ENCODE measurements at regions not wholly inside any gene's neighbourhood (a gene's known extent, or its start where the extent isn't known, plus 50 kb on each side); places are given as distances from the start of the nearest gene placed in this dataset.

GRCh38 chr4:71841336-71841735 is 57.5 kb upstream of the GC start:
- no peak for DNase-seq (ENCODE audit: low read depth, low spot score)
- no peak for TF ChIP-seq CTCF (IDR thresholded peaks at IDR 0.05; ENCODE audit: low read depth, low read length)
- in situ Hi-C loops (cut with HindIII; ENCODE audit: low sequenced_read_pairs): no loop called here
- no peak overlapping the region for H3K4me3 ChIP-seq (ENCODE audit: low read depth, low read length)

GRCh38 chr4:71847300-71847699 is 63.4 kb upstream of the GC start:
- no peak for TF ChIP-seq CTCF (IDR thresholded peaks at IDR 0.05; ENCODE audit: low read depth, low read length)
- DNase-seq (ENCODE audit: low read depth, low spot score): no peak
- H3K4me3 ChIP-seq (ENCODE audit: low read depth, low read length): no peak overlapping the region
- in situ Hi-C loops (cut with HindIII; ENCODE audit: low sequenced_read_pairs): no loop called here

GRCh38 chr4:71855944-71856343 is 72.1 kb upstream of the GC start:
- no peak overlapping the region for H3K4me3 ChIP-seq (ENCODE audit: low read depth, low read length)
- TF ChIP-seq CTCF (IDR thresholded peaks at IDR 0.05; ENCODE audit: low read depth, low read length): no peak
- in situ Hi-C loops (cut with HindIII; ENCODE audit: low sequenced_read_pairs): no loop called here

GRCh38 chr4:71857713-71858451 is 74.0 kb upstream of the GC start:
- no peak overlapping the region for H3K4me3 ChIP-seq (ENCODE audit: low read depth, low read length)
- no peak for TF ChIP-seq CTCF (IDR thresholded peaks at IDR 0.05; ENCODE audit: low read depth, low read length)
- in situ Hi-C loops (cut with HindIII; ENCODE audit: low sequenced_read_pairs): no loop called here
- DNase-seq (ENCODE audit: low read depth, low spot score): no peak

More at GRCh38 chr4:71855944-71856343, 72.1 kb upstream of the GC start:
- DNase-seq (ENCODE audit: low read depth, low spot score): no peak

- peak; percentile 13 for DNase-seq (ENCODE audit: low read depth, low spot score)
- no peak overlapping the region for H3K4me3 ChIP-seq (ENCODE audit: low read depth, low read length)
- no peak for TF ChIP-seq CTCF (IDR thresholded peaks at IDR 0.05; ENCODE audit: low read depth, low read length)
- in situ Hi-C loops (cut with HindIII; ENCODE audit: low sequenced_read_pairs): no loop called here
Measured at GRCh38 chr4:71860643-71861042, 76.8 kb upstream of the GC start.

- in situ Hi-C loops (cut with HindIII; ENCODE audit: low sequenced_read_pairs): no loop called here
- no peak overlapping the region for H3K4me3 ChIP-seq (ENCODE audit: low read depth, low read length)
- DNase-seq (ENCODE audit: low read depth, low spot score): no peak
- no peak for TF ChIP-seq CTCF (IDR thresholded peaks at IDR 0.05; ENCODE audit: low read depth, low read length)
Measured at GRCh38 chr4:71862315-71862714, 78.4 kb upstream of the GC start.
